ENCODE measurements at regions not wholly inside any gene's neighbourhood (a gene's known extent, or its start where the extent isn't known, plus 50 kb on each side); places are given as distances from the start of the nearest gene placed in this dataset.
"Not testable (repeated sequence)": the region's sequence is repeated elsewhere in the genome, so short reads cannot be mapped to it uniquely, and the experiment has no call there.

- no peak for DNase-seq
These were observed 1033.5 kb upstream of the TMEFF2 start for GRCh38 chr2:193228276-193228675.

DNA sequence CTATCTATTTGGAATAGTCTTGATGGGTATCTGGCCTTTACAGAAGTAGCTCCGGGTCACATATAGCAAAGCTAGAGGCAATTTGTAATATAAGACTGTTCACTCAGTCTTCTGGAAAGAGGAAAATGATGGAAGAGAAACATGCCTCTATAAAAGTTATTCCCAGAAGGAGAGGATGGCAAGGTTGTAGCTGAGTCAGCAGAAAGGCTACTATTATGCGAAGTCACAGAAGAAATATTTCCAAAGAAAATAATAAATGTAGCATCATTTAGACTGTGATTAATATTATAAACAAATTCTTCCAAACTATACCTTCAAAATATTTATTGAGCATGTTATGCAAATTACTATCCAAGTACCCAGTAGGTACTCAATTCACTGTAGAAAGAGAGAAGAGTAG is 1027.7 kb upstream of the TMEFF2 start:
- DNase-seq, result no peak

- DNase-seq, result no peak
These were observed 1024.7 kb upstream of the TMEFF2 start for GRCh38 chr2:193219413-193219812.

DNA sequence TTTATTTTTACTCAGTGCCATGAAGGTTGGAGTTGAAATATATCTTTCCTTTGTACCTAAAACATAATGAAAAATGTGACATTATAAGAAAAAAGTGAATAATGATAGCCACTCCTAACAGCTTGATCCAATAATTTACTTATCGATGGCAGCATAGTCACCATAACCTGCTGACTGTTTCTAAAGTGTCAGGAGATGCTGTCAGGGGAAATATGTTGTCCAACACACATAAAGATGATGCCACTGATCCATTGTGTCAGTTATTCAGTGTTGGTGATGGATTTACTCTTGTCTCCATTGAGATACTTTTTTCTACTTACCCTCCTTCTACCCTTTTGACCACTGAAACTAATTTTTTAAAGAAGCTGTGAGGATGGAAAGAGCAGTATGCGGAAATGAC is 1006.9 kb upstream of the TMEFF2 start:
- no peak for DNase-seq

DNA sequence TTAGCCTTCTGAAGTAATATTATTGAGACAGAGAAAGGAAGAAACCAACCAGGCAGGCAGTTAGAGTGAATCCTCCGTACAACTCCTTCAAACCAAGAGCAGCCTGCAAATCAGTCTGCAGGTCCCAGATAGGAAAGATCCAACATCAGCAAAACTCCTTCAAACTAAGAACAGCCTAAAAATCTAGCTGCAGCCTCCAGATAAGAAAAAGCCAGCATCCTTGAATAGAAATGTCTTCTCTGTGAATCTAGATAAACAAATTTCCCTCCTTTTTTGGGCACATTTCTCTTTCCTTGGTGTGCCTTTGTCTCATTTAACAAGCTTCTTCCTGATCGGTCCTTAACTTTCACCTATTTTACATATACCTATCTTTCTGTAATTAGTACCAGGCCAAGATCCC is 1004.6 kb upstream of the TMEFF2 start:
- DNase-seq, result no peak

GRCh38 chr2:193187816-193188215 is 993.1 kb upstream of the TMEFF2 start:
- no peak for DNase-seq

GRCh38 chr2:193170981-193171380 is 976.2 kb upstream of the TMEFF2 start:
- DNase-seq, result not testable (repeated sequence)

GRCh38 chr2:193156480-193156879 is 961.7 kb upstream of the TMEFF2 start:
- no peak for DNase-seq

GRCh38 chr2:193154076-193154475 is 959.3 kb upstream of the TMEFF2 start:
- no peak for DNase-seq

DNA sequence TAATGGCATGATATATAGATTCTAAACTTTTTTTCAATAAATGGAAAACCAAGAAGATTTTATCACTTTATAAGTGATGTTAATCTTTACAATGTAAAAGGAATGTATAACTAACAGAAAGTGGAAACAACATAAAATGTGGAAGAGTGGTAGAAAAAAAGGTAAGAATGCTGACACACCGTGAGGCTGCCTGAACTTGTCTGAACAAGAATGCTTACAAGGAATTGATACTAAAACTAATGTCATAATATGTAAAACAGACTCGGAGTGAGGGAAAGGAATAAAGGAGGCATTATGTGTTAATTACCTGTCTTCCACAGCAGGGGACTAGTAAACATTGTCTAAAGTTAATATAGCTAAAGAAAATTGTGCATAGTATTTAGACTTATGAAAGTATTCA is 958.8 kb upstream of the TMEFF2 start:
- no peak for DNase-seq

DNA sequence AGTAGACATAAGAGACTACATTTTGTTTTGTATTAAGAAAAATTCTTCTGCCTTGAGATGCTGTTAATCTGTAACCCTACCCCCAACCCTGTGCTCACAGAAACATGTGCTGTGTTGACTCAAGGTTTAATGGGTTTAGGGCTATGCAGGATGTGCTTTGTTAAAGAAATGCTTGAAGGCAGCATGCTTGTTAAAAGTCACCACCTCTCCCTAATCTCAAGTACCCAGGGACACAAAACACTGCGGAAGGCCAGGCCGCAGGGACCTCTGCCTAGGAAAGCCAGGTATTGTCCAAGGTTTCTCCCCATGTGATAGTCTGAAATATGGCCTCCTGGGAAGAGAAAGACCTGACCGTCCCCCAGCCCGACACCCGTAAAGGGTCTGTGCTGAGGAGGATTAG is 947.7 kb upstream of the TMEFF2 start:
- not testable (repeated sequence) for DNase-seq

DNA sequence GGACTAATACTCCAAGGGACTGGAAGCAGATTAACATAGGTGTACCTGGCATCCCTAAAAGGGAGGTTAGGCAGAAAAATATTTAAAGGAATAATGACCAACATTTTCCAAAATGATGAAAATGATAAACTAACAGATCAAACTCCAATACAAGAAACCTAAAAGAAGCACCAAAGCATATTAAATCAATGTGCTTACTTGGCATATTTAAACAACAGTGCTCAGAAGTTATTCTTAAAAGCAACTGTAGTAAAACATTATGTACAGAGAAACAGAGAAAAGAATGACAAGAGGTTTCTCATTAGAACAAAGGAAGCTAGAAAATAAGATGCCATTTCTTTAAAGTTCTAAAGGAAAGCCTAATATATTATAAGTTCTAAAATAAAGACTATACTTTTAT is 947.3 kb upstream of the TMEFF2 start:
- no peak for DNase-seq

DNA sequence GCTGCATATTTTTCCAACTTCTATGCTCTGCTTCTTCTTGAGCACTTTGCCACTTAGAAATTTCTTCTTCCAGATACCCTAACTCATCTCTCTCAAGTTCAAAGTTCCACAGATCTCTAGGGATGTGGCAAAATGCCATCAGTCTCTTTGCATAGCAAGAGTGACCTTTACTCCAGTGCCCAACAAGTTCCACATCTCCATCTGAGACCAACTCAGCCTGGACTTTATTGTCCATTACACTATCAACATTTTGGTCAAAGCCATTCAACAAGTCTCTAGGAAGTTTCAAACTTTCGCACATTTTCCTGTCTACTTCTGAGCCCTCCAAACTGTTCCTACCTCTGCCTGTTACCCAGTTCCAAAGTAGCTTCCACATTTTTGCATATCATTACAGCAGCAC is 946.2 kb upstream of the TMEFF2 start:
- DNase-seq, result not testable (repeated sequence)

DNA sequence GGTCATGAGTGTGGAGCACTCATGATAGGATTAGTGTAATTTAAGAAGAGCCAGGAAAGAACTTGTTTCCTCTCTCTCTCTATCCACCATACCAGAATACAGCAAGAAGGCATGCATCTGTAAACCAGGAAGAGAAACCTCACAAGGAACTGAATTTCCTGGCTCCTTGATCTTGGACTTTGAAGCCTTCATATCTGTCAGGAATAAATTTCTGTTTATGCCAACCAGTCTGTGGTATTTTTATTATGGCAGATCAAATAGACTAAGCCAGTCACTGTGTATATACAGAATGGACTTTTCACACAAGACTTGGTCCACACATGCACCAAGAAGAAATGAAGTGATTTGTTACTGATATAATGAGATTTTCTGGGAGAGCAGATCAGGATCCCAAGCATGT is 930.1 kb upstream of the TMEFF2 start:
- no peak for DNase-seq

DNA sequence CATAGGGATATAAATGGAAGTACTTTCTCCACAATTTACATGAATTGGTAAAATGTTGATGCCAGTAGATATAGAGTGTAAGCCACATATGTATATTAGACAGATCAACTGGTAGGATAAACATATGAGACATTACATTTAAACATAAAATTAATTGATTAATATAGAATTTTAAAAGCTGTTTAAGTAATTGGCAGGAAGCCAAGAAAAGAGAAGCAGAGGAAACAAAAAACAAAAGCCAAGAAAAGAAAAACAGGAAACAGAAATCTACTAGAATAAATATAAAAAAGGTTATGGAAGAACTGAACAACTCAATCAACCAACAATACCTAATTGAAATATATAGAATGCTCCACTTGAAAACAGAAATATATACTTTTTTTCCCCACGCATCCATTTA is 920.1 kb upstream of the TMEFF2 start:
- DNase-seq, result no peak

DNA sequence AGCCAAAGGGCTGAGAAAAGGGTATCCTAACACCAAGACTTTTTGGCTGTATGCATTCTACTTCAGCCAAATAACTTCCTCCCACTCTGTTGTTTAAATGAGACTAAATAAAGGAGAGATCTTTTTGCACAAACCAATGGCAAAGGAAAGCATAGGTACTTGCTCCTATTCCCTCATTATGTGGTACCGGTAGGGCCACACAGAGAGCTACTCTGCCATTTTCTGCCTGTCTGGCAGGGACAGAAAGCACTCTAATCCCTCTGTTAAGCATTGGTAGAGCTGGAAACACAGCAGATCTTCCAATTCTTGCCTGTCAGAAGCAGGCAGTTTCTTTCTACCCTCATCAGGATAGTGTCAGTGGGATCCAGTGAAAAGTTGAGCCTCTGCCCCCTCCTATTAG is 918.3 kb upstream of the TMEFF2 start:
- DNase-seq, result no peak

- DNase-seq, result no peak
These were observed 908.3 kb upstream of the TMEFF2 start for GRCh38 chr2:193103064-193103463.

- no peak for DNase-seq
These were observed 906.9 kb upstream of the TMEFF2 start for GRCh38 chr2:193101591-193101990.

DNA sequence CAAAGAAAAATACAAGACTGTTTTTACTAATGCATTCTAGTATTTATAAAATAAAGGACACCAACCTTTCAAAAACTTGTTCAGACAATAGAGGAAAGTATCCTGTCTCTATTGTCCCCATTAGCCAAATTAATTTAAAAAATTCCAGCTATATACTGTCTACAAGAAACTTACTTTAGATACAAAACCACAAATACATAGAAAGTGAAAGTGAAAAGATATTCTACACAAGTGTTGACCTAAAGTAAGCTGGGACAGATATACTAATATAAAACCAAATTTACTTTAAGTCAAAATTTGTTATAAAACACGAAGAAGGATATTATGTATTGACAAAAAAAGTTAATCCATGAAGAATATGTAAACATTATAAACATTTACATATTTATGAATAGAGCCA is 893.3 kb upstream of the TMEFF2 start:
- DNase-seq, result no peak

- no peak for DNase-seq
These were observed 882.3 kb upstream of the TMEFF2 start for GRCh38 chr2:193076995-193077394.

GRCh38 chr2:193074933-193075332 is 880.2 kb upstream of the TMEFF2 start:
- DNase-seq, result no peak

GRCh38 chr2:193072647-193073046 is 877.9 kb upstream of the TMEFF2 start:
- no peak for DNase-seq

DNA sequence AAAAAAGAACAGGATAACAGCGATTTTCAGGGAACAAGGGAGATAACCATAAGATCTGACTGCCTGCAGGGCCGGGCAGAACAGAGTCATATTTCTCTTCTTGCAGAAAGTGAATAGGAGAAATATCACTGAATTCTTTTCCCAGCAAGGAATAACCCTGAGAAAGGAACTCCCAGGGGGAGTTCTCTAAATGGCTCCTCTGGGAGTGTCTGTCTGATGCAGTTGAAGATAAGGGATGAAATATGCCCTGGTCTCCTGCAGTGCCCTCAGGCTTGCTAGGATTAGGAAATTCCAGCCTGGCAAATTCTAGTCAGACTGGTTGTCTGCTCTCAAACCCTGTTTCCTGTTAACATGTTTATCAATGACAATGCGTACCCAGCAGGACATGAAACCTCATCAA is 830.8 kb upstream of the TMEFF2 start:
- not testable (repeated sequence) for DNase-seq

GRCh38 chr2:193024791-193025190 is 830.1 kb upstream of the TMEFF2 start:
- no peak for DNase-seq

DNA sequence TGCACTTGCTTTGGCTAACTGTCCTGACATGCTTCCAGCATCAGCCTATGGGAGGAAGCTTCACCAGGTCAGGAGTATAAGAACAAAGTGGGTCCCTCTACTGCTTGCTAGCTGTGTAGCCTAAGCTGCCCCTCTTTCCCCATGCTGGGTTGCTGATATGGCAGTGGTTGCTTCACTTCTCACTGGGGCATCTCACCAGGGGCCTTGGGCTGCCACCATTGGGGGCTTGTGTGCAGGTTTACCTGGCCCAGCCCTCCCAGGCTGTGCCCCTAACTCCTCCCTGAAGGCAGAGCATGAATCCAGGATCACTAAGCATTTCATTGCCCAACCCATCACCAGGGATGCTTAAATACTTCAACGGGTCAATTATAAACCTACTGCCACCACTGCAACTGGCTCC is 817.1 kb upstream of the TMEFF2 start:
- no peak for DNase-seq

GRCh38 chr2:192993059-192993458 is 798.3 kb upstream of the TMEFF2 start:
- no peak for DNase-seq
